ENCODE measurements at regions not wholly inside any gene's neighbourhood (a gene's known extent, or its start where the extent isn't known, plus 50 kb on each side); places are given as distances from the start of the nearest gene placed in this dataset.

GRCh38 chr11:87401653-87402052 is 363.9 kb downstream of the TMEM135 start:
- Mint-ChIP-seq H3K4me1 (ENCODE audit: low read depth) (no peaks in the 10 kb centered on the region), H3K27me3 (peaks cover 2% of the 10 kb centered on the region), H3K9me3 (peaks cover 2% of the 10 kb centered on the region), H3K27ac (no peak overlapping the region), H3K4me3 (no peak overlapping the region), H3K36me3 (no peaks in the 10 kb centered on the region)
- CTCF ChIA-PET, result interaction anchor here (0.7 to 2.1 kb wide), 3 partner anchors 20 to 269 kb away, joined by 3 to 5 read pairs (median 5); no protein-coding TSS in a partner anchor
- DNase-seq, result no peak
- POLR2A ChIA-PET, result interaction anchor here (1.0 kb wide), 1 partner anchor 8 kb away, joined by 3 read pairs; no protein-coding TSS in a partner anchor
- intact Hi-C loops (cut with micrococcal nuclease), result no loop called here

GRCh38 chr11:87399341-87399740 is 361.6 kb downstream of the TMEM135 start:
- Mint-ChIP-seq H3K9me3 (peaks cover under 1% of the 10 kb centered on the region), H3K27ac (no peak overlapping the region), H3K36me3 (no peaks in the 10 kb centered on the region), H3K4me3 (no peak overlapping the region), H3K27me3 (peaks cover 2% of the 10 kb centered on the region), H3K4me1 (ENCODE audit: low read depth) (no peaks in the 10 kb centered on the region)
- ChIA-PET CTCF (interaction anchor here (1.3 to 1.4 kb wide), 2 partner anchors 20 to 46 kb away, joined by 3 to 4 read pairs; no protein-coding TSS in a partner anchor), POLR2A (no interaction called here)
- DNase-seq, result no peak
- intact Hi-C loops (cut with micrococcal nuclease), result no loop called here

GRCh38 chr11:87398931-87399330 is 361.2 kb downstream of the TMEM135 start:
- CTCF ChIA-PET, result interaction anchor here (1.3 to 1.4 kb wide), 2 partner anchors 21 to 46 kb away, joined by 3 to 4 read pairs; no protein-coding TSS in a partner anchor
- H3K27ac Mint-ChIP-seq, result no peak overlapping the region

GRCh38 chr11:87397011-87397865 is 359.5 kb downstream of the TMEM135 start:
- peaks cover 2% of the 10 kb centered on the region for H3K27me3 Mint-ChIP-seq
- H3K27ac Mint-ChIP-seq, result no peak overlapping the region
- intact Hi-C loops (cut with micrococcal nuclease), result no loop called here
- POLR2A ChIA-PET, result no interaction called here
- no peaks in the 10 kb centered on the region for H3K4me1 Mint-ChIP-seq (ENCODE audit: low read depth)
- no peak for DNase-seq
- CTCF ChIA-PET, result no interaction called here
- H3K9me3 Mint-ChIP-seq, result no peaks in the 10 kb centered on the region
- no peak overlapping the region for H3K4me3 Mint-ChIP-seq
- H3K36me3 Mint-ChIP-seq, result no peaks in the 10 kb centered on the region

More at GRCh38 chr11:87398931-87399330, 361.2 kb downstream of the TMEM135 start:
- H3K9me3 Mint-ChIP-seq, result no peaks in the 10 kb centered on the region
- H3K4me3 Mint-ChIP-seq, result no peak overlapping the region
- intact Hi-C loops (cut with micrococcal nuclease), result no loop called here
- no peaks in the 10 kb centered on the region for H3K4me1 Mint-ChIP-seq (ENCODE audit: low read depth)
- POLR2A ChIA-PET, result no interaction called here
- no peaks in the 10 kb centered on the region for H3K36me3 Mint-ChIP-seq
- DNase-seq, result no peak
- H3K27me3 Mint-ChIP-seq, result peaks cover 2% of the 10 kb centered on the region

- Mint-ChIP-seq H3K4me1 (ENCODE audit: low read depth) (no peaks in the 10 kb centered on the region), H3K27me3 (no peaks in the 10 kb centered on the region), H3K27ac (no peak overlapping the region), H3K36me3 (no peaks in the 10 kb centered on the region), H3K4me3 (no peak overlapping the region), H3K9me3 (no peaks in the 10 kb centered on the region)
- intact Hi-C loops (cut with micrococcal nuclease), result no loop called here
- CTCF ChIA-PET, result interaction anchor here (0.6 to 3.0 kb wide), 2 partner anchors 12 to 27 kb away, joined by 4 to 10 read pairs; no protein-coding TSS in a partner anchor
- DNase-seq, result no peak
- POLR2A ChIA-PET, result no interaction called here
Measured at GRCh38 chr11:87394924-87395323, 357.2 kb downstream of the TMEM135 start.

- DNase-seq, result no peak
- Mint-ChIP-seq H3K27ac (no peak overlapping the region), H3K27me3 (peaks cover 2% of the 10 kb centered on the region), H3K4me3 (no peak overlapping the region), H3K9me3 (no peaks in the 10 kb centered on the region), H3K36me3 (no peaks in the 10 kb centered on the region), H3K4me1 (ENCODE audit: low read depth) (no peaks in the 10 kb centered on the region)
- intact Hi-C loops (cut with micrococcal nuclease), result no loop called here
- POLR2A ChIA-PET, result no interaction called here
- CTCF ChIA-PET, result no interaction called here
Measured at GRCh38 chr11:87392665-87393064, 354.9 kb downstream of the TMEM135 start.

GRCh38 chr11:87391496-87391895 is 353.8 kb downstream of the TMEM135 start:
- Mint-ChIP-seq H3K27me3 (peaks cover 2% of the 10 kb centered on the region), H3K36me3 (no peaks in the 10 kb centered on the region), H3K4me3 (no peak overlapping the region), H3K27ac (no peak overlapping the region), H3K9me3 (no peaks in the 10 kb centered on the region), H3K4me1 (ENCODE audit: low read depth) (no peaks in the 10 kb centered on the region)
- ChIA-PET POLR2A (no interaction called here), CTCF (no interaction called here)
- intact Hi-C loops (cut with micrococcal nuclease), result no loop called here
- DNase-seq, result no peak

GRCh38 chr11:87384078-87384729 is 346.5 kb downstream of the TMEM135 start:
- H3K36me3 Mint-ChIP-seq, result no peaks in the 10 kb centered on the region
- ChIA-PET POLR2A (no interaction called here), CTCF (no interaction called here)
- no peak for DNase-seq
- H3K4me1 Mint-ChIP-seq (ENCODE audit: low read depth), result no peaks in the 10 kb centered on the region
- intact Hi-C loops (cut with micrococcal nuclease), result no loop called here
- no peak overlapping the region for H3K27ac Mint-ChIP-seq
- peaks cover 10% of the 10 kb centered on the region for H3K27me3 Mint-ChIP-seq
- H3K9me3 Mint-ChIP-seq, result peaks cover 6% of the 10 kb centered on the region
- H3K4me3 Mint-ChIP-seq, result no peak overlapping the region

GRCh38 chr11:87374038-87374807 is 336.5 kb downstream of the TMEM135 start:
- ChIA-PET CTCF (no interaction called here), POLR2A (no interaction called here)
- H3K4me1 Mint-ChIP-seq (ENCODE audit: low read depth), result no peaks in the 10 kb centered on the region
- intact Hi-C loops (cut with micrococcal nuclease), result no loop called here
- H3K27ac Mint-ChIP-seq, result no peak overlapping the region
- no peak for DNase-seq
- H3K4me3 Mint-ChIP-seq, result no peak overlapping the region
- H3K36me3 Mint-ChIP-seq, result no peaks in the 10 kb centered on the region
- peaks cover 6% of the 10 kb centered on the region for H3K27me3 Mint-ChIP-seq
- no peaks in the 10 kb centered on the region for H3K9me3 Mint-ChIP-seq
